H1 (cell line): ENCODE measurements at regions not wholly inside any gene's neighbourhood (a gene's known extent, or its start where the extent isn't known, plus 50 kb on each side); places are given as distances from the start of the nearest gene placed in this dataset.

ENCODE experiments used
- CTCF ChIA-PET: fragments of 300-600 bp; sonication (Branson Sonifier 250); formaldehyde crosslinking; loops from one replicate; lab custom pipeline; 2021; ENCODE audit not compliant: partially characterized antibody; lab: Charles Lee
- POLR2A ChIA-PET: fragments of 300-600 bp; sonication (Branson Sonifier 250); formaldehyde crosslinking; loops from one replicate; lab custom pipeline; 2021; ENCODE audit warnings: inconsistent platforms; ENCODE audit not compliant: partially characterized antibody; lab: Charles Lee
- DNase-seq, 2 experiments: peaks; one replicate each; pipeline versions ENCODE4 v3.0.0 to v3.0.0-alpha.2; 2010 to 2022; ENCODE audit warnings: low spot score in 2 of 2, low read depth in 1 of 2, mixed read lengths in 1 of 2
- FAIRE-seq: peaks from 2 replicates; lab custom pipeline; 2011; peaks lifted over from hg19 to GRCh38; lab: Jason Lieb, UNC
- H2AFZ ChIP-seq: 2 replicates; pipeline ENCODE4 v1.8.1; 2012; ENCODE audit warnings: low read length, inconsistent platforms
- H2AK5ac ChIP-seq: 2 replicates; pipeline ENCODE4 v1.6.1; 2013; ENCODE audit warnings: low read depth, low read length
- H2BK120ac ChIP-seq: replicated peaks from 2 replicates; pipeline ENCODE3; 2013; ENCODE audit warnings: low read depth, low read length, inconsistent platforms
- H2BK12ac ChIP-seq: 2 replicates; pipeline ENCODE4 v1.6.1; 2013; ENCODE audit warnings: low read depth, low read length
- H2BK15ac ChIP-seq: 2 replicates; pipeline ENCODE4 v1.6.1; 2013; ENCODE audit warnings: low read length
- H2BK20ac ChIP-seq: 2 replicates; pipeline ENCODE4 v1.6.1; 2013; ENCODE audit warnings: low read length
- H2BK5ac ChIP-seq: 2 replicates; pipeline ENCODE4 v1.6.1; 2013; ENCODE audit warnings: low read depth, low read length
- H3K14ac ChIP-seq: 2 replicates; pipeline ENCODE4 v1.6.1; 2013; ENCODE audit warnings: inconsistent platforms; ENCODE audit not compliant: insufficient read length
- H3K18ac ChIP-seq: 2 replicates; pipeline ENCODE4 v1.6.1; 2013; ENCODE audit warnings: low read length; ENCODE audit errors: extremely low read depth
- H3K23ac ChIP-seq: 2 replicates; pipeline ENCODE4 v1.6.1; 2013; ENCODE audit warnings: inconsistent platforms; ENCODE audit not compliant: insufficient read length
- H3K23me2 ChIP-seq: 2 replicates; pipeline ENCODE4 v1.6.1; 2013; ENCODE audit warnings: low read depth, low read length
- H3K27ac ChIP-seq: 2 replicates; pipeline ENCODE4 v1.6.1; 2011; ENCODE audit warnings: low read depth, low read length, inconsistent platforms
- H3K27me3 ChIP-seq, 4 experiments: replicated peaks in 1 of 4; 1 replicate in 1 of 4; 2 replicates in 3 of 4; pipeline versions ENCODE4 v1.6.1 to v1.8.1; 2011 to 2013; ENCODE audit warnings: low read length in 3 of 4, mild to moderate bottlenecking in 3 of 4, inconsistent platforms in 2 of 4, mixed read lengths in 2 of 4, moderate library complexity in 1 of 4; ENCODE audit not compliant: control insufficient read depth in 3 of 4, insufficient read depth in 3 of 4; ENCODE audit errors: extremely low read depth in 1 of 4
- H3K36me3 ChIP-seq, 4 experiments: 2 replicates each; pipeline versions ENCODE4 v1.6.1 to v1.8.1; 2011 to 2013; ENCODE audit warnings: mild to moderate bottlenecking in 4 of 4, low read length in 3 of 4, moderate library complexity in 2 of 4, control low read depth in 1 of 4, inconsistent platforms in 1 of 4; ENCODE audit not compliant: insufficient read depth in 4 of 4, control insufficient read depth in 2 of 4
- H3K4ac ChIP-seq: replicated peaks from 2 replicates; pipeline ENCODE3; 2013; ENCODE audit warnings: low read length, low read depth, mixed read lengths, inconsistent platforms; ENCODE audit not compliant: insufficient read length
- H3K4me1 ChIP-seq, 4 experiments: replicated peaks in 1 of 4; 1 replicate in 1 of 4; 2 replicates in 3 of 4; pipeline versions ENCODE4 v1.6.1 to v1.8.1; 2011 to 2013; ENCODE audit warnings: low read length in 3 of 4, inconsistent platforms in 2 of 4, mixed read lengths in 1 of 4; ENCODE audit not compliant: insufficient read depth in 4 of 4, control insufficient read depth in 3 of 4
- H3K4me2 ChIP-seq, 2 experiments: 2 replicates each; pipeline versions ENCODE4 v1.6.1 to v1.8.1; 2011 to 2013; ENCODE audit warnings: low read depth in 2 of 2, low read length in 2 of 2, control low read depth in 1 of 2, inconsistent platforms in 1 of 2, mild to moderate bottlenecking in 1 of 2; ENCODE audit not compliant: insufficient read depth in 1 of 2
- H3K4me3 ChIP-seq, 4 experiments: fragments of 200-600, 300-600 bp in 1 of 4; sonication (generic), shearing (Covaris generic), sonication (Bioruptor Twin) in 1 of 4; 2 replicates each; pipeline versions ENCODE4 v1.5.1 to v1.8.1; 2011 to 2016; ENCODE audit warnings: low read length in 4 of 4, low read depth in 3 of 4, control low read depth in 2 of 4, inconsistent platforms in 2 of 4, mild to moderate bottlenecking in 2 of 4, mixed read lengths in 1 of 4, moderate library complexity in 1 of 4; ENCODE audit not compliant: insufficient read depth in 2 of 4; ENCODE audit errors: extremely low read depth in 1 of 4
- H3K56ac ChIP-seq: replicated peaks from 2 replicates; pipeline ENCODE3; 2013; ENCODE audit warnings: low read depth, mild to moderate bottlenecking, mixed read lengths, low read length, inconsistent platforms; ENCODE audit not compliant: insufficient read length
- H3K79me1 ChIP-seq: 2 replicates; pipeline ENCODE4 v1.6.1; 2013; ENCODE audit warnings: low read depth, low read length, control low read depth
- H3K79me2 ChIP-seq, 2 experiments: 2 replicates each; pipeline versions ENCODE4 v1.6.1 to v1.8.1; 2012 to 2013; ENCODE audit warnings: low read length in 2 of 2, mild to moderate bottlenecking in 2 of 2, inconsistent platforms in 1 of 2; ENCODE audit not compliant: insufficient read depth in 2 of 2, control insufficient read depth in 1 of 2
- H3K9ac ChIP-seq, 4 experiments: replicated peaks in 1 of 4; 1 replicate in 1 of 4; 2 replicates in 3 of 4; pipeline versions ENCODE4 v1.6.1 to v1.8.1; 2011 to 2013; ENCODE audit warnings: low read depth in 3 of 4, low read length in 3 of 4, control low read depth in 2 of 4, mild to moderate bottlenecking in 2 of 4, moderate library complexity in 2 of 4, inconsistent platforms in 1 of 4; ENCODE audit errors: extremely low read depth in 1 of 4
- H3K9me3 ChIP-seq, 2 experiments: 2 replicates each; pipeline versions ENCODE4 v1.6.1 to v1.8.1; 2012 to 2013; ENCODE audit warnings: mild to moderate bottlenecking in 2 of 2, moderate library complexity in 2 of 2, control low read depth in 1 of 2, inconsistent platforms in 1 of 2, low read depth in 1 of 2, low read length in 1 of 2, mixed read lengths in 1 of 2; ENCODE audit not compliant: insufficient read depth in 2 of 2
- H4K20me1 ChIP-seq, 2 experiments: replicated peaks in 1 of 2; 2 replicates each; pipeline versions ENCODE3 to v1.8.1; 2011 to 2013; ENCODE audit warnings: inconsistent platforms in 2 of 2, low read length in 2 of 2, mild to moderate bottlenecking in 1 of 2; ENCODE audit not compliant: insufficient read depth in 2 of 2, control insufficient read depth in 1 of 2
- H4K5ac ChIP-seq: 2 replicates; pipeline ENCODE4 v1.6.1; 2013; ENCODE audit warnings: low read length, low read depth, mixed read lengths, inconsistent platforms; ENCODE audit not compliant: insufficient read length
- H4K8ac ChIP-seq: 2 replicates; pipeline ENCODE4 v1.8.0; 2013; ENCODE audit warnings: mild to moderate bottlenecking, moderate library complexity, low read length, inconsistent platforms; ENCODE audit not compliant: insufficient read depth; ENCODE audit errors: extremely low read depth
- H4K91ac ChIP-seq: replicated peaks from 2 replicates; pipeline ENCODE3; 2013; ENCODE audit warnings: low read length, mixed read lengths, inconsistent platforms; ENCODE audit not compliant: insufficient read length
- BCL11A ChIP-seq, 2 experiments: IDR thresholded peaks; one replicate each; pipeline ENCODE4 v1.6.1; 2011; ENCODE audit warnings: low read depth in 2 of 2, low read length in 2 of 2, mild to moderate bottlenecking in 2 of 2
- BRCA1 ChIP-seq: IDR thresholded peaks from 2 replicates; pipeline ENCODE4 v1.6.1; 2012; ENCODE audit warnings: low read depth, low read length, improper control_type of control experiment
- GABPA ChIP-seq: IDR thresholded peaks from 2 replicates; pipeline ENCODE4 v1.6.1; 2011; ENCODE audit warnings: mild to moderate bottlenecking, low read length, moderate library complexity, borderline replicate concordance; ENCODE audit not compliant: insufficient read depth
- HDAC6 ChIP-seq: IDR thresholded peaks from one replicate; pipeline ENCODE4 v1.7.1; 2012; ENCODE audit warnings: low read depth, mild to moderate bottlenecking, inconsistent platforms, low read length, moderate library complexity
- KDM1A ChIP-seq: fragments of 200-600, 300-600 bp; sonication (generic); IDR thresholded peaks from 2 replicates; pipeline ENCODE4 v1.7.1; 2016; ENCODE audit warnings: mild to moderate bottlenecking, low read length, borderline replicate concordance
- KDM4A ChIP-seq: IDR thresholded peaks from one replicate; pipeline ENCODE4 v1.7.1; 2012; ENCODE audit warnings: low read depth, mild to moderate bottlenecking, moderate library complexity, low read length, inconsistent platforms; ENCODE audit not compliant: severe bottlenecking
- MAFK ChIP-seq: IDR thresholded peaks from 2 replicates; pipeline ENCODE4 v1.6.1; 2012; ENCODE audit warnings: low read depth, mild to moderate bottlenecking, improper control_type of control experiment, low read length
- NRF1 ChIP-seq: IDR thresholded peaks from 2 replicates; pipeline ENCODE4 v1.6.1; 2011; ENCODE audit warnings: mild to moderate bottlenecking, low read depth, low read length, improper control_type of control experiment
- POLR2A ChIP-seq, 2 experiments: IDR thresholded peaks; 1 replicate in 1 of 2; 2 replicates in 1 of 2; pipeline ENCODE4 v1.6.1; 2011; ENCODE audit warnings: low read depth in 2 of 2, low read length in 2 of 2, mild to moderate bottlenecking in 2 of 2; ENCODE audit errors: control extremely low read depth in 1 of 2
- RAD21 ChIP-seq, 2 experiments: IDR thresholded peaks in 1 of 2; conservative IDR thresholded peaks in 1 of 2; 2 replicates each; pipeline ENCODE4 v1.6.1; 2011; ENCODE audit warnings: low read depth in 2 of 2, low read length in 2 of 2, improper control_type of control experiment in 1 of 2, inconsistent platforms in 1 of 2, mild to moderate bottlenecking in 1 of 2, moderate library complexity in 1 of 2
- RXRA ChIP-seq: IDR thresholded peaks from 2 replicates; pipeline ENCODE4 v1.6.1; 2011; ENCODE audit warnings: low read depth, mild to moderate bottlenecking, low read length, moderate library complexity; ENCODE audit not compliant: insufficient read depth
- SIN3A ChIP-seq, 2 experiments: IDR thresholded peaks in 1 of 2; conservative IDR thresholded peaks in 1 of 2; 2 replicates each; pipeline ENCODE4 v1.6.1; 2011 to 2012; ENCODE audit warnings: low read length in 2 of 2, improper control_type of control experiment in 1 of 2, low read depth in 1 of 2, mild to moderate bottlenecking in 1 of 2
- SP4 ChIP-seq: IDR thresholded peaks from 2 replicates; pipeline ENCODE4 v1.6.1; 2012; ENCODE audit warnings: low read length, inconsistent platforms
- SRF ChIP-seq: IDR thresholded peaks from 2 replicates; pipeline ENCODE4 v1.6.1; 2011; ENCODE audit warnings: mild to moderate bottlenecking, low read depth, low read length, moderate library complexity
- TEAD4 ChIP-seq: IDR thresholded peaks from 2 replicates; pipeline ENCODE4 v1.6.1; 2012; ENCODE audit warnings: low read depth, low read length, inconsistent platforms, mixed read lengths
- TF ChIP-seq, protein P1 (sequence below): IDR thresholded peaks from 2 replicates; pipeline ENCODE4 v1.6.1; 2012; ENCODE audit warnings: inconsistent platforms

DNA sequence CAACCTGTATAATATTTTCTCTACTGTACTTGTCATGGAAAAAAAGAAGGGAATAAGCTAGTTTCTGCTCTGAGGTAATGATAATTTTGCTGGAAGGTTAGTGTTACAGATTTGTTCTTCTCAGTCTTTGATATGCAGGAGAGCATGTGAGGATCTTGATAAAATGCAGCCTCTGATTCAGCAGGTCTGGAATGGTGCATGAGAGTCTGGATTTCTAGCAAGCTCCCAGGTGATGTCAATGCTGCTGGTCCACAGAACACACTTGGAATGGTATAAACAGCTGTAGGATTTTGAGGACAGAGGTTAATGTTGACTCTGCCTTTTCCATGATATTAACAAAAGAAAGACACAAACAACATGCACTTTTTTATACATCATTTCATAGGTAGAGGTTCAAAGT is 173.6 kb downstream of the NDFIP2 start:
- ChIA-PET CTCF (interaction anchor here (0.9 to 3.0 kb wide), 2 partner anchors 12 to 17 kb away, joined by 3 to 8 read pairs; no protein-coding TSS in a partner anchor), POLR2A (no interaction called here)
- Histone ChIP-seq H3K4me3 (no peak overlapping the region), H4K20me1 (no peaks in the 10 kb centered on the region), H3K56ac (no peak overlapping the region), H2AK5ac (no peak overlapping the region), H3K14ac (no peak overlapping the region), H4K91ac (no peak overlapping the region), H3K36me3 (no peaks in the 10 kb centered on the region), H2BK120ac (no peak overlapping the region), H3K4ac (no peak overlapping the region), H3K4me2 (no peak overlapping the region), H3K27ac (no peak overlapping the region), H4K8ac (no peak overlapping the region), H3K79me1 (no peaks in the 10 kb centered on the region), H3K27me3 (no peaks in the 10 kb centered on the region), H2BK20ac (no peak overlapping the region), H3K23me2 (no peaks in the 10 kb centered on the region), H3K9ac (no peak overlapping the region), H2AFZ (no peak overlapping the region), H3K9me3 (no peaks in the 10 kb centered on the region), H2BK12ac (no peak overlapping the region), H2BK5ac (no peak overlapping the region), H2BK15ac (no peak overlapping the region), H3K18ac (no peak overlapping the region), H3K79me2 (no peaks in the 10 kb centered on the region), H4K5ac (no peak overlapping the region), H3K23ac (no peak overlapping the region), H3K4me1 (peaks cover 0 to 5% (median 2%) of the 10 kb centered on the region in 4 experiments; a peak in 3 of 7 replicates)
- DNase-seq (no peak), FAIRE-seq (no peak)
- TF ChIP-seq BRCA1 (no peak), SRF (no peak), BCL11A (IDR thresholded peaks at IDR 0.05; ENCODE audit: low read depth in 2 of 2, low read length in 2 of 2) (no peak), MAFK (no peak), KDM1A (no peak), NRF1 (no peak), GABPA (no peak), SP4 (no peak), POLR2A (IDR thresholded peaks at IDR 0.05; ENCODE audit: control extremely low read depth in 1 of 2, low read depth in 2 of 2, low read length in 2 of 2) (no peak), RAD21 (IDR thresholded peaks at IDR 0.05 in 1 of 2, conservative IDR thresholded peaks at IDR 0.05 in 1 of 2; ENCODE audit: low read depth in 2 of 2, low read length in 2 of 2) (no peak), KDM4A (no peak), TEAD4 (no peak), HDAC6 (no peak), SIN3A (conservative IDR thresholded peaks at IDR 0.05 in 1 of 2, IDR thresholded peaks at IDR 0.05 in 1 of 2; ENCODE audit: low read depth in 1 of 2, low read length in 2 of 2) (no peak), RXRA (no peak)
- TF ChIP-seq, protein P1, sequence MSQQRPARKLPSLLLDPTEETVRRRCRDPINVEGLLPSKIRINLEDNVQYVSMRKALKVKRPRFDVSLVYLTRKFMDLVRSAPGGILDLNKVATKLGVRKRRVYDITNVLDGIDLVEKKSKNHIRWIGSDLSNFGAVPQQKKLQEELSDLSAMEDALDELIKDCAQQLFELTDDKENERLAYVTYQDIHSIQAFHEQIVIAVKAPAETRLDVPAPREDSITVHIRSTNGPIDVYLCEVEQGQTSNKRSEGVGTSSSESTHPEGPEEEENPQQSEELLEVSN: no peak
